ENCODE measurements at regions not wholly inside any gene's neighbourhood (a gene's known extent, or its start where the extent isn't known, plus 50 kb on each side); places are given as distances from the start of the nearest gene placed in this dataset.
"Not testable (repeated sequence)": the region's sequence is repeated elsewhere in the genome, so short reads cannot be mapped to it uniquely, and the experiment has no call there.

DNA sequence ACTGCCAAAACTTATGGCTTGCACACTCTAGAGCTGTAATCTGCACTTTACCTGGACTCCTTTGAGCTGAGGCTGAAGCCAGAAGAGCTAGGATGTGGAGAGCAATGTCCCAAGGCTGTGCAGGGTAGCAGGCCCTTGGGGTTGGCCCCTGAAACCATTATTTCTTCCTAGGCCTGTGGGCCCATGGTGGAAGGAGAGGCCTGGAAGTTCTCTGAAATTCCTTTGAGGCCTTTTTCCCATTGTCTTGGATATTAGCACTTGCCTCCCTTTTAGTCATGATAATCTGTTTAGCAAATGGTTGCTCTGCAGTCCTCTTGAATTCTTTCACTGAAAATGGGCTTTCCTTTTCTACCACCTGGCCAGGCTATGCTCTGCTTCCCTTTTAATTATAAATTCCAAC is 102.0 kb upstream of the SGO1 start:
- Histone ChIP-seq H3K36me3 (no peaks in the 10 kb centered on the region), H3K27ac (no peak overlapping the region), H3K9me3 (peaks cover 0 to 29% of the 10 kb centered on the region in 2 donors), H3K27me3 (no peaks in the 10 kb centered on the region), H3K4me1 (no peaks in the 10 kb centered on the region), H3K4me3 (no peak overlapping the region)
- TF ChIP-seq, protein P1, sequence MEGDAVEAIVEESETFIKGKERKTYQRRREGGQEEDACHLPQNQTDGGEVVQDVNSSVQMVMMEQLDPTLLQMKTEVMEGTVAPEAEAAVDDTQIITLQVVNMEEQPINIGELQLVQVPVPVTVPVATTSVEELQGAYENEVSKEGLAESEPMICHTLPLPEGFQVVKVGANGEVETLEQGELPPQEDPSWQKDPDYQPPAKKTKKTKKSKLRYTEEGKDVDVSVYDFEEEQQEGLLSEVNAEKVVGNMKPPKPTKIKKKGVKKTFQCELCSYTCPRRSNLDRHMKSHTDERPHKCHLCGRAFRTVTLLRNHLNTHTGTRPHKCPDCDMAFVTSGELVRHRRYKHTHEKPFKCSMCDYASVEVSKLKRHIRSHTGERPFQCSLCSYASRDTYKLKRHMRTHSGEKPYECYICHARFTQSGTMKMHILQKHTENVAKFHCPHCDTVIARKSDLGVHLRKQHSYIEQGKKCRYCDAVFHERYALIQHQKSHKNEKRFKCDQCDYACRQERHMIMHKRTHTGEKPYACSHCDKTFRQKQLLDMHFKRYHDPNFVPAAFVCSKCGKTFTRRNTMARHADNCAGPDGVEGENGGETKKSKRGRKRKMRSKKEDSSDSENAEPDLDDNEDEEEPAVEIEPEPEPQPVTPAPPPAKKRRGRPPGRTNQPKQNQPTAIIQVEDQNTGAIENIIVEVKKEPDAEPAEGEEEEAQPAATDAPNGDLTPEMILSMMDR (IDR thresholded peaks at IDR 0.05): no peak
- DNase-seq (ENCODE audit: low spot score in 2 of 2): no peak
- intact Hi-C loops (cut with DNase I): no loop called here

GRCh38 chr3:20280257-20280656 is 94.3 kb upstream of the SGO1 start:
- no peaks in the 10 kb centered on the region for H3K36me3 ChIP-seq
- TF ChIP-seq, protein P1 (IDR thresholded peaks at IDR 0.05): no peak
- DNase-seq (ENCODE audit: low spot score in 2 of 2): no peak
- intact Hi-C loops (cut with DNase I): no loop called here
- H3K27ac ChIP-seq: no peak overlapping the region
- H3K9me3 ChIP-seq: peaks cover 0 to 10% of the 10 kb centered on the region in 2 donors
- no peak overlapping the region for H3K4me3 ChIP-seq
- no peaks in the 10 kb centered on the region for H3K27me3 ChIP-seq
- no peaks in the 10 kb centered on the region for H3K4me1 ChIP-seq

DNA sequence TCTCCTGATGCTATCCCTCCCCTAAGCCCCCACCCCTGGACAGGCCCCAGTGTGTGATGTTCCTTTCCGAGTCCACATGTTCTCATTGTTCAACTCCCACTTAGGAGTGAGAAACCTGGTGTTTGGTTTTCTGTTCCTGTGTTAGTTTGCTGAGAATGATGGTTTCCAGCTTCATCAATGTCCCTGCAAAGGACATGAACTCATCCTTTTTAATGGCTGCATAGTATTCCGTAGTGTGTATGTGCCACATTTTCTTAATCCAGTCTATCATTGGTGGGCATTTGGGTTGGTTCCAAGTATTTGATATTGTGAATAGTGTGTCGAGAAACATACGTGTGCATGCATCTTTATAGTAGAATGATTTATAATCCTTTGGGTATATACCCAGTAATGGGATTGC is 80.0 kb upstream of the SGO1 start:
- DNase-seq (ENCODE audit: low spot score in 2 of 2); H3K4me1 ChIP-seq; H3K36me3 ChIP-seq; H3K9me3 ChIP-seq; intact Hi-C loops (cut with DNase I); H3K4me3 ChIP-seq; H3K27ac ChIP-seq; H3K27me3 ChIP-seq: not testable (repeated sequence)

DNA sequence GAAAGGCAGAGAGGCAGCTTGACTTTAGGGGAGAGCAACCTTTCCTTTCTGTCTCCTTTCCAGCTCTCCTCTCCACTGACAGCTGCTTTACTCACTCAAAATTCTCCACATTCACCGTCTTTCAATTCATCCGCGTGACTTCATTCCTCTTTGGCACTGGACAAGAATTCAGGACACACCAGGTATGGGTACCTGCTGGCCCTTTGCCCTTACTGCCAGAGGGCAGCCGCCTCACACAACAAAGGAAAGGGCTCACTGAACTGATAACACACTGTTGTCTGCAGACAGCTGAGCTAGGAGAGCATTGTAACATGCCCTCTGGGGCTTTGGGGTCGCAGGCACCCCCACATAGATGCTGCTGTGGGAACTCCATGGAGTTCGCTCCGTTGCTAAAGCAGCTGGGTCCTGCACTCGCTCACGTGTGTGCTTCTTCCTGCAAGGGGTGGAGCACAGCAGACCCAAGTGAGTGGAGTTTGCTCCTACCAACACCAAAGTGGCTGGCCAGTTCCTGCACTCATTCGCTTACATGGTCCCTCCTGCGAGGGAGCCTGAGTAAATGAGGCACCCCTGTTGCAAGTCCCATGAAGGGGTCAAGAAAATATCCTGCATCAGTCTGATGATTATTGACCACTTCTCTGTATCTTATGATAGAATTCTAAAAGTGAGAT is 79.0 kb upstream of the SGO1 start:
- DNase-seq (ENCODE audit: low spot score in 2 of 2): no peak
- Histone ChIP-seq H3K27ac (no peak overlapping the region), H3K4me1 (no peaks in the 10 kb centered on the region), H3K9me3 (peaks cover 0 to 7% of the 10 kb centered on the region in 2 donors), H3K36me3 (no peaks in the 10 kb centered on the region), H3K4me3 (no peak overlapping the region), H3K27me3 (no peaks in the 10 kb centered on the region)
- intact Hi-C loops (cut with DNase I): no loop called here
- TF ChIP-seq, protein P1 (IDR thresholded peaks at IDR 0.05): no peak

GRCh38 chr3:20258371-20258770 is 72.4 kb upstream of the SGO1 start:
- H3K4me3 ChIP-seq: no peak overlapping the region
- no peaks in the 10 kb centered on the region for H3K9me3 ChIP-seq
- TF ChIP-seq, protein P1 (IDR thresholded peaks at IDR 0.05): no peak
- H3K4me1 ChIP-seq: peaks cover 0 to 5% of the 10 kb centered on the region in 2 donors
- H3K27me3 ChIP-seq: no peaks in the 10 kb centered on the region
- intact Hi-C loops (cut with DNase I): no loop called here
- no peak for DNase-seq (ENCODE audit: low spot score in 2 of 2)
- H3K36me3 ChIP-seq: no peaks in the 10 kb centered on the region
- H3K27ac ChIP-seq: no peak overlapping the region

GRCh38 chr3:20256144-20256543 is 70.1 kb upstream of the SGO1 start:
- no peaks in the 10 kb centered on the region for H3K27me3 ChIP-seq
- DNase-seq (ENCODE audit: low spot score in 2 of 2): no peak
- peak overlapping the region; percentile 41 to 43 for H3K27ac ChIP-seq
- no peak overlapping the region for H3K4me3 ChIP-seq
- intact Hi-C loops (cut with DNase I): loop anchor here (2.0 kb wide), 1 partner anchor 51 kb away; no protein-coding TSS in a partner anchor
- peaks cover 0 to 5% of the 10 kb centered on the region in 2 donors for H3K4me1 ChIP-seq
- H3K36me3 ChIP-seq: no peaks in the 10 kb centered on the region
- H3K9me3 ChIP-seq: no peaks in the 10 kb centered on the region
- TF ChIP-seq, protein P1 (IDR thresholded peaks at IDR 0.05): no peak

Data from ascending aorta (tissue), 2 donors.